ENCODE measurements at regions not wholly inside any gene's neighbourhood (a gene's known extent, or its start where the extent isn't known, plus 50 kb on each side); places are given as distances from the start of the nearest gene placed in this dataset.
"Not testable (repeated sequence)": the region's sequence is repeated elsewhere in the genome, so short reads cannot be mapped to it uniquely, and the experiment has no call there.

- no peak for DNase-seq
Measured at GRCh38 chr6:12480379-12480778, 190.2 kb downstream of the EDN1 start.

GRCh38 chr6:12481292-12481691 lies 191.1 kb downstream of the EDN1 start:
- no peak for DNase-seq

GRCh38 chr6:12481850-12482249 lies 191.7 kb downstream of the EDN1 start:
- DNase-seq: no peak

GRCh38 chr6:12482386-12483375 lies 192.5 kb downstream of the EDN1 start:
- no peak for DNase-seq

- DNase-seq: no peak
Measured at GRCh38 chr6:12483712-12484111, 193.6 kb downstream of the EDN1 start.

GRCh38 chr6:12484519-12484918 lies 194.4 kb downstream of the EDN1 start:
- DNase-seq: no peak

- DNase-seq: no peak
Measured at GRCh38 chr6:12485226-12485764, 195.1 kb downstream of the EDN1 start.

GRCh38 chr6:12485837-12486236 lies 195.7 kb downstream of the EDN1 start:
- DNase-seq: no peak

- DNase-seq: no peak
Measured at GRCh38 chr6:12490351-12490903, 200.3 kb downstream of the EDN1 start.

GRCh38 chr6:12490904-12491571 lies 200.9 kb downstream of the EDN1 start:
- DNase-seq: no peak

- DNase-seq: not testable (repeated sequence)
Measured at GRCh38 chr6:12492929-12493328, 202.8 kb downstream of the EDN1 start.

- DNase-seq: no peak
Measured at GRCh38 chr6:12493446-12493845, 203.3 kb downstream of the EDN1 start.

- no peak for DNase-seq
Measured at GRCh38 chr6:12494161-12494560, 204.0 kb downstream of the EDN1 start.

GRCh38 chr6:12501990-12502389 lies 211.8 kb downstream of the EDN1 start:
- no peak for DNase-seq

- no peak for DNase-seq
Measured at GRCh38 chr6:12504325-12504966, 212.1 kb upstream of the PHACTR1 start.

- no peak for DNase-seq
Measured at GRCh38 chr6:12505486-12505885, 211.1 kb upstream of the PHACTR1 start.

GRCh38 chr6:12506159-12506558 lies 210.4 kb upstream of the PHACTR1 start:
- DNase-seq: no peak

- no peak for DNase-seq
Measured at GRCh38 chr6:12507636-12508035, 208.9 kb upstream of the PHACTR1 start.

GRCh38 chr6:12508553-12508952 lies 208.0 kb upstream of the PHACTR1 start:
- no peak for DNase-seq

- no peak for DNase-seq
Measured at GRCh38 chr6:12509060-12509459, 207.5 kb upstream of the PHACTR1 start.

GRCh38 chr6:12516070-12516469 lies 200.5 kb upstream of the PHACTR1 start:
- DNase-seq: no peak

- DNase-seq: no peak
Measured at GRCh38 chr6:12522347-12522746, 194.2 kb upstream of the PHACTR1 start.

- no peak for DNase-seq
Measured at GRCh38 chr6:12523726-12524125, 192.8 kb upstream of the PHACTR1 start.

Measured in NCI-H1048 (cell line).